Right ventricle myocardium superior (tissue), 1 donor: ENCODE measurements at regions not wholly inside any gene's neighbourhood (a gene's known extent, or its start where the extent isn't known, plus 50 kb on each side); places are given as distances from the start of the nearest gene placed in this dataset.
"Not testable (repeated sequence)": the region's sequence is repeated elsewhere in the genome, so short reads cannot be mapped to it uniquely, and the experiment has no call there.

Source experiments
- ATAC-seq: fragments of 200-7000 bp; cut with Tn5 transposase; one replicate; pipeline ENCODE4 v1.9.1; 2020; ENCODE audit warnings: mild to moderate bottlenecking; ENCODE audit not compliant: poor library complexity
- DNase-seq: peaks from one replicate; pipeline ENCODE4 v3.0.0-alpha.2; 2020
- intact Hi-C: fragments of 100-400 bp; cut with DNase I; formaldehyde crosslinking; loops from one replicate; pipeline ENCODE4 v1.11.2; 2022
- donor health status: DM: no; HTN: yes; CAD: no; lungs with severe emphysema.

DNA sequence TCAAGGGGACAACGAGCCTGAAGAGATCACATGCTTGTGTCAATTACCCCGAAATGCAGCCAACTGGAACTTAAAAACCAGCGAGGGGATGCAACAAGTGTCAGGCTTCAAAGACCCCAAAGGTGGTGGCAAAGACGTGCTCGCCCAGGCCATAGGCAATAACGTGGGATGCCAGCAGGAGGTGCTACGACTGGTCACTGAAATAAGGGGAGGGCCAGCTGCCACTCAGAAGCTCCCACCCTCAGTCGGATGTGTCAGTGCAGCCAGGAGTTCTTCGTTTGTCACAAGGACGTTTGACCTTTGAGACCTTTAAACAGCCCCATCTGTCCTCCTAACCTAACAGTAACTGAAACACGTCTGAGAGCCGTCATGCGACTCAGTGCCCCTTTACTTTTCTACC, 556.8 kb upstream of the PCDH10 start:
- ATAC-seq: no peak
- DNase-seq: no peak
- intact Hi-C loops: no loop called here

DNA sequence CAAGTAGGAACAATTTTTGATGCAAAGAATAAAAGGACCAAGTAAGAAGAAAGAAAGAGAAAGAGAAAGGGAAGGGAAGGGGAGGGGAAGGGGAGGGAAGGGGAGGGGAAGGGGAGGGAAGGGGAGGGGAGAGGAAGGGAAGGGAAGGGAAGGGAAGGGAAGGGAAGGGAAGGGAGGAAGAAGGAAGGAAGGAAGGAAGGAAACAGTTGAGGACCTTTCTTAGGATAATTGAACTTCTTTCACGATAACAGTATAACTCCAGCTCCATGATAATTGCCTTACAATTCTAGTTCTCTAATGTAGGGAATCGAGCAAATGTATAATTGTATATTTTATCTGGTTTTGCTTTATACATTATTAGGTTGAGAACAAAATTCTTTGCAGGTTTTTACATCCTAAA, 556.2 kb upstream of the PCDH10 start:
- ATAC-seq: no peak

DNA sequence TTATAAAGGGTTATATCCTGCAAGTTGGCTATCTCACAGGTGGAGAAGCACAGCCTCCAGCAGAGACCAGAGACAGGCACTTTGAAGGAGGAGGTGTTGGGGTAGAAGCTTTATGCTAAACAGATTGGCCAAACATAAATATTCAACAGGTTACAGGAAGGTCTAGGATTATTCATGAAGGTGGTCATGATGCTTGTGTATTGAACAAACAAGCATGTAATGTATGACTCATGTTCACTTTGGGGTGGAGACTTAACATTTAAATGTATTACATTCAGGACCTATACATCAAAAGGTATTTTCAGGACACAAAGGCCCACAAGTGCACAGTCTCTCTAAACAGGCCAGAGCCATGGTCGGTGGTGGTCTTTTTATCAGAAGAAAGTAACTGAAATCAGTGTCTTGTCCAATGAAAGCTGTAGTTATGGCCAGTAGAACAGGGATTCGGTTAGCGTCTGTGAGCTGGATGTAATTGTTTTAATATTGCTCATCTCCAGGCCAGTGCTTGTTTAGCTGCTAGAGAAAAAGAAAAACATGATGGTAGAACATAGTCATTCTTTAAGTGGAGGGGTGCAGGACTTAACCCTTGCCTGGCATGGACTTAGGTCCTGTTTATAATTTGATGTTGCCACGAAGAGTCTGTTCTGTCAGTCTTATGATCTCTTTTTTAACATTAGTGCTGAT, 555.2 kb upstream of the PCDH10 start:
- ATAC-seq (no peak), DNase-seq (no peak)
- intact Hi-C loops: no loop called here

More for the DNA sequence above, 556.2 kb upstream of the PCDH10 start:
- intact Hi-C loops: no loop called here
- no peak for DNase-seq

DNA sequence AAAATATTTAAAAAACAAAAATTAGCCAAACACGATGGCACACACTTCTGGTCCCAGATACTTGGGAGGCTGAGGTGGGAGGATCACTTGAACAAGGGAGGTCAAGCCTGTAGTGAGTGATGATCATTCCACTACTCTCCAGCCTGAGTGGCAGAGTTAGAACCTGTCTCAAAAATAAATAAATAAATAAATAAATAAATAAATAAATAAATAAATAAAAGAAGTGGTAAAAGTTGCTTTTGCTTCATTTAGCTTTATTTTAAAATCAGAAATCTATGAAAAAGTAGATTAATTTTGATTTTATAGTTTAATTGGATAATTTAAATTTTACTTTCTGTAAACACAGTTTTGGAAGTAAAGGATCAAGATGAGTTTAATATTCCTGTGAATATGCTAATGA, 552.9 kb upstream of the PCDH10 start:
- no peak for ATAC-seq
- intact Hi-C loops: no loop called here
- no peak for DNase-seq

DNA sequence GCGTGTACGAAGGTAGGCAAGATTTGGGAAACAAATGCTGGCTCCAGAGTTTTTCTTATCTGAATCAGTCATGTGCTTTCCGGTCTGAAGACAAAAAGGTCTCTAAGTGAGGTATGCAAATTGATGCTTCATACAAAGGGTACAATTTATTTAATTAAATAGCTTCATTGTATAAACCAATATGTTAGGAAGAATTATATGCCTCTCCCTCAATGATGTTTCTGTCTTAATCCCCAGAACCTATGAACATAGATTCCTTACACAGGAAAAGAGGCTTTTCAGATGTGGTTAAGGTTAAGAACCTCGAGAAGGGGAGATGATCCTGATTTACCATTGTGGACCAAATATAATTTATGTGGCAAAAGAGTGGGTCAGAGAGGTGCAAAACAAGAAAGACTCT, 543.5 kb upstream of the PCDH10 start:
- no peak for ATAC-seq

DNA sequence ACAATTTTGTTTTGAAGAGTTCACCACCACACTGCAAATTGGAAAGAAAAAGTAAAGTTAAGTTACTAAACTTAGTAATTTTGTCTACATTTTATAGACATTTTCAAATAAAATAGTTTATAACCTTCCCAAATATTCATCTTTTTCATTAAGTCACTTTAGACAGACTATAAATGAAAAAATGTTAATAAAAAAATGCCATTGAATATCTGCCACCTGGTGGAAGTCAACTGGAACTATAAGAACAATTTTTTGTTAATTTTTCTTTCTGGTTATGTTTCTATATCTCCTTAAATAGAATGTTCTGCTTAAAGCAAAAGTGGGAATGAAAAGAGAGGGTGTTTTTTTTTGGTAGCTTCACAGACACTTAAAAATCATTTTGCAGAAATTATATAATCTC, 534.4 kb upstream of the PCDH10 start:
- intact Hi-C loops: no loop called here
- DNase-seq (no peak), ATAC-seq (no peak)

More for the DNA sequence above, 543.5 kb upstream of the PCDH10 start:
- intact Hi-C loops: no loop called here
- no peak for DNase-seq

DNA sequence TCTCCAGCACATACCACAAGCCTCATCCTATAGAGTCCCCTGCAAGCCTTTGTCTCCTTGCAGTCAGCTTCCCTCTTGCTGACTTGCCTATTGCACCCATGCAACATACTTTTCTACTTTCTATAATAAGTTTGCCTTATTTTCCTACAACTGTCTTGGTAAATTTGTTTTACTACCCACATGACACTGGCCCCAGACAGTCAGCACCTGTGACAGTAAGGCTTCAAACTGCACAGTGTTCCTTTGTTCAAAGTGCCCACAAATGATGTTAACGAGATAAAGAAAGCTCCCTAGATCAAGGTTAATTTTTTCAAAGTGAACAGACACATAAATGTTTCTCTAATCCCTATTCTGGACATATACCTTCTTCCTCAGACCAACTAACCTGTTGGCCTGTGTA, 529.1 kb upstream of the PCDH10 start:
- ATAC-seq (no peak), DNase-seq (no peak)
- intact Hi-C loops: no loop called here

DNA sequence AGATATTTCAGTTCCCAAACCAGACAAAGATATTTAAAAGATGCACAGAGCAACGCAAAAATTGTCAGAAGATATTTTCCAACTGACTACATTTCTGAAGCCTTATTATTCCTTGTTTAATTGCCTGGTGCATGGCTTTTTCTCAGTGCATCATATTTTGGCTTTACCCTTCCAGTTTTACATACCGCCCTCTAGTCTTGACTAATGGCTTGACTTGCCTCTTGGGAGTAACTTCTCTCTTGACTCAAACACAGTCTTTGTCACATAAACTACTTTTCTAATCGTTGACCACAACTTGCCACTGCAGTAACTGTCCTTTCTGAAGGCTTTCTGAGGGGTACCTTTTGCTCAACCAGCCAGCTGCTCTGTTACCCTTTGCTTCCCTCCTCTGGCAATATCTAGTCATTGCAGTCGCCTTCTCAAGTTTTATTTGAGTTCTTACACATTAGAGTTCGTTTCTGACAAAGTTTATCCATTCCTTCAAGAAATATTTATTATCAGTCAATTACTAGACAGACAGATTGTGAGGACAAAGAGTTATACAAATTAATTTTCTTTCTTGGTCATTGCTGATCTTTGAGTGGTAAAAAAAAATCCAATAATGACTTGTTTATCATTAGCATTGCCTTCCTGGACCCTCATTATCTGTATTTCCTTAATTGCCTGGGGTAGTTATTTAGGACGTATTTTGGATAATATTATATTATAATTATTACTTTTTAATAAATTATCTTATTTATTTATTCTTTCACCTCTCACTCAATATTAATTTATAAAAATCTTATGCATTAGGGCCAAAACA, 506.9 kb upstream of the PCDH10 start:
- ATAC-seq (no peak), DNase-seq (no peak)
- intact Hi-C loops: no loop called here

DNA sequence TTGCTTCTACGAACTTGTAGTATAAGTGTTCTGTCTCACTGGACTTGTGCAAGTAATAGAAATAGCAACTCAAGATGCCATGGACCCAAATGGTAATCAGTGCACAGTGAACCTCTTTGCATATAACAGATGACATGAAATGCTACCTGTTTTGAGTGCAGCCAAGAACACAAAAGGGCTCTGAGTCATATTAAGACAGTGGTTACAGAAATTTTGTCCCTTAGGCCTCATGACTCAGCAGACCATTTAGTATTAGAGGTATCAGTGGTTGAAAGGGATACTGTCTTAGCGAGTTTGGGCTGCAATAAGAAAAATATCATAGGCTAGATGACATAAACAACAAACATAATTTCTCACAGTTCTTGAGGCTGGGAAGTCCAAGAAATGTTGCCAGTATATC, 502.9 kb upstream of the PCDH10 start:
- intact Hi-C loops: no loop called here
- ATAC-seq: no peak

DNA sequence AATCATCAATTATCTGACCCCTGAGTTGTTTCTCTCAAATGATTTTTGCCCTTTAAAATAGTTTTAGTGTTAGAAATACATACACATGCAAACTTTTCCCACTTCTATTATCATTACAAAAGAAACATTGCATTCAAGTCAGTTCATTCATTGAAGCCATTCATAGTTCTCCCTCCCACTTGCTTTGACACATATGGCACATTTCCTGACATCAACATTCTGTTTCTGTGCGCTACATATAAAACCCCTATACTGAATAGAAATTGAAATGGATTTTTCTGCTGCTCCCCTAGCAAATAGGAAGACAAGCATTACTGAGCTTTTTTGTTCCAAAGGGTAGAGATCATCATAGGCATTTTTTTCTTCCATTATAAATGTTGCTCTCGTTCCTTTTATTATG, 497.9 kb upstream of the PCDH10 start:
- no peak for DNase-seq
- intact Hi-C loops: no loop called here
- no peak for ATAC-seq

More for the DNA sequence above, 502.9 kb upstream of the PCDH10 start:
- no peak for DNase-seq

DNA sequence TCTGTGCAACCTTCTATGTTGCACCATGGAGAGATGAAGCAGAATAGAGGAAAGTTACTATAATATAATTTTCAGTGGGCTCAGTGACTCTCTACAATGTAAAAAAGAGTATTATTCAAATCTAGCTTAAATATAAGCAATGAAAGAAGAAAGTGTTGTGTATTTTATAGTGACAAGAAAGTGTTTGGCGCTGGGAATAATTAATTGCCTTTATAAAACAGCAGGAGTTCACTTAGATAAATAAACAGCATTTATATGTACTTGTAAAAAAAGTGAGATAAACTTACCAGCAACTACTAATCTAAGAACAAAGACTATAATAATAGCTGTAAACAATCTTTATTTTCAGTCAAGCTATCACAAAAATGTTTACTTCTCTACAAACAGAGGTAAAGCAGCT, 488.9 kb upstream of the PCDH10 start:
- no peak for DNase-seq

DNA sequence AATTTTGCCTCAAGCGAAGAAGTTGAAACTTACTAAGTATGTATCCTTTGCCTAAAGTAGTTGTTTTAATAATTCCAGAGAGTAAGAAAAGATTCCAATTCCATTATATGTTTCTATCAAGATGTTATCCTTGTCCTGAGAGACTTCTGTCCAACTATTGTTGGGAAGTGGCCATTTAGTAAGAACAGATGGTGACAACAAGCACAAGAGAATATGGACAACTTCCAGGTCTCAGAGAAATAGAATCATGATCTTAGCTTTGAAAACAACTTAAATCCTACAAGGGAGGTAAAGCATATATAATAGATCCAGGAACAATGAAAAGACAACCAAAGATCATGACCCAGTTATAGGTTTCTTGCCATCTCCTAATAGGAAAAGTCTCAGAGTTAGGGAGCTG, 486.6 kb upstream of the PCDH10 start:
- DNase-seq: no peak
- intact Hi-C loops: no loop called here
- no peak for ATAC-seq

More for the DNA sequence above, 488.9 kb upstream of the PCDH10 start:
- ATAC-seq: no peak
- intact Hi-C loops: no loop called here

DNA sequence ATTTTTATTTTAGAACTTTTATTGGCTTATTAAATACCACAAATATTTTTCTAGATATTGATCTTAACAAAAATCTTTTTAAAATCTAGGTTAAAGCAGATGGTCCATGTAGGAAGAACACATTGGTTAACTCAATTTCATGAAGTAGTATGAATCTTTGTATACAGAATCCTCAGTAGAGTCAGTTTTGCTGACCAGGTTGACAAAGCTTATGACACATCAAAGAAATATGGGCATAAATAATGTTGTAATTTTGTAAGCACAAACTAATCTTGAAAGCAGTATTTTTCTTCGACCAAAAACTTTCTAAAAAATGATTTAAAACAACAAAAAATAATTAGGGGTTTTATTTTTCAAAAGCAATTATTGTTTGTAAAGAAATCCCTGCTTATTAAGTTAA, 479.3 kb upstream of the PCDH10 start:
- intact Hi-C loops: no loop called here
- ATAC-seq (no peak), DNase-seq (no peak)

DNA sequence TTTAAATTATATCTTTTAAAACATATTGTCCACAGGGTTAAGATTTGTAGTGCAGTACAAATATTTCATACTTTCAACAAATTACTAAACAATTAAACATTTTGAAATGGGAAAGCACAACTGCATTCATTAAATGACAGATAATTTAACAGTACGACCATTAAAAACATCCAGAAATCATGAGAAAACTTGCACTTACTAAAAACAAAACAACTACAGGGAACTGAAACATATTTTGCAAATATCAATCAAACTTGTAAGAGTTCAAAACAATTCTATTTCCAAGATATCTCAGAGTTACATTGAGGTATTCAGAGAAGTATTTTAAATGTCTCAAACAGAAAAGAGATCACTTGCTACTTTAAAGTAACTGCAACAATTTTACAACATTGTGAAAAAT, 478.5 kb upstream of the PCDH10 start:
- intact Hi-C loops: no loop called here
- no peak for ATAC-seq
- no peak for DNase-seq

DNA sequence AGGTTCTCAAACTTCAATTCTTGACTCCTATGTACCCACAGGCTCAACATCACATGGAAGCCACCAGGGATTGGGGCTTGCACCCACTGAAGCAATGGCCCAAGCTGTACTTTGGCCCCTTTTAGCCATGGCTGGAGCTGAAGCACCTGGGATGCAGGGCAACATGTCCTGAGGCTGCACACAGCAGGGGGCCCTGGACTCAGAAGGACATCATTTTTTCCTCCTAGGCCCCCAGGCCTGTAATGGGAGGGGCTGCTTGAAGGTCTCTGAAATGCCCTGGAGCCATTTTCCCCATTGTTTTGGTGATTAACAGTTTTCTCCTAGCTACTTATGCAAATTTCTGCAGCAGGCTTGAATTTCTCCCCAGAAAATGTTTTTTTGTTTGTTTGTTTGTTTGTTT, 465.1 kb upstream of the PCDH10 start:
- no peak for ATAC-seq
- intact Hi-C loops: no loop called here
- DNase-seq: no peak

DNA sequence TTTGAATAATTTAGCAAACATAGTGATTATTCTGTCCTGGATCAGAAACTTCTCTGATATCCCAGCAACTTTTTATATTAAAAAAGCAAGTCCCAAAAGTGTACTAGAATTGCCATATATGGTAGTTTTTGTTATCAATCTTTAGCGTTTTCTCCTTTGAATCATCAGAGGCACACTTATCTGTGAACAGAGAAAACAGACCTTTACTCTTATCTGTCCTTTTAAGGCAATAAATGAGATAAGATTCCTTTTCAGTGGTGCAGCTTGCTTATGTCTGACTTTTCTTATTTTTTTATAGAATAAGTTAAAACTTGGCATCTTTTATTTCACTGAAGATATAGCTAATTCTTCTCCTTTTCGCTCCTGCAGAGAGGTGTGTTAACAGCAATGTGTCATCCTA, 458.1 kb upstream of the PCDH10 start:
- ATAC-seq: no peak
- no peak for DNase-seq
- intact Hi-C loops: no loop called here

DNA sequence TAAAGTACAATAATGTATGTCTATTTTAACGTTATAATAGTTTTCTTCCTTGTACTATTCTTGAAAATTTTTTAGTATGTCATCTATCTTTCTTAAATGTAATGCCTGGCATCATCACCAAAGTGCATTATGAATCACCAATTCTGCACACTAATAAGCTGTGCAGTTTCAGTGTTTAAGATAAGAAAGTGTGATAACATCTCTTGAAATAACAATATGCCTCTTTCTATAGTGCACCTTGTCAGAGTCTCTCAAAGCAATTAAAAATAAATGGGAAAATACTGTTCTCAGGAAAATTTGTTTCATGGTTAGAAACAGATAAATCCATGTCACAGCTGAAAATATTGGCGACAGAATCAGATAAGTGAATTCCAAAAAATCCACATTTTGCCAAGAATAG, 457.4 kb upstream of the PCDH10 start:
- ATAC-seq (no peak), DNase-seq (no peak)
- intact Hi-C loops: no loop called here

DNA sequence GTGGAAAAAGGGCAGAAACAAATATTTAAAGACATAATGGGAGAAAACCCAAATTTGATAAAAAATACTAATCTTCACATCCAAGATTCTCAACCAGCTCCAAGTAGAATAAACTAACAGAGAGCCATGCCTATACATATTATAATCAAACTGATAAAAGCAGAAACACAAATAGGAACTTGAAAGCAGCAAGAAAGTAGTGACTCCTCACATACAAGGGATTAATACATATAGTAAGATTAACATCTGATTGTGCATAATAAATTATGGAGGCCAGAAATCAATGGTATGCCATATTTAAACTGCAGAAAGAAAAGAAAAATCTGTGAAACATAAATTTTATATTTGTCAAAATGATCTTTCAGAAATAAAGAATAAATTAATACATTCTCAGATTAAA, 454.3 kb upstream of the PCDH10 start:
- intact Hi-C loops: no loop called here
- DNase-seq: no peak

DNA sequence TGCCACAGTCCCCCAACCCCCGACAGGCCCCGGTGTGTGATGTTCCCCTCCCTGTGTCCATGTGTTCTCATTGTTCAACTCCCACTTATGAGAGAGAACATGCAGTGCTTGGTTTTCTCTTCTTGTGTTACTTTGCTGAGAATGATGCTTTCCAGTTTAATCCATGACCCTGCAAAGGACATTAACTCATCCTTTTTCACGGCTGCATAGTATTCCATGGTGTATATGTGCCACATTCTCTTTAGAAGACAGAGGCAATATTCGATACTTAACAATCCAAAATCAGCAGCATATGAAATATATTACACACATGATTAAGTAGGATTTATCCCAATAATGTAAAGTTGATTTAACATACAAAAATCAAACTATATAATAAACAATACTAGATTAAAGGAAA, 451.6 kb upstream of the PCDH10 start:
- ATAC-seq, intact Hi-C loops, DNase-seq: not testable (repeated sequence)

More for the DNA sequence above, 454.3 kb upstream of the PCDH10 start:
- ATAC-seq: no peak

DNA sequence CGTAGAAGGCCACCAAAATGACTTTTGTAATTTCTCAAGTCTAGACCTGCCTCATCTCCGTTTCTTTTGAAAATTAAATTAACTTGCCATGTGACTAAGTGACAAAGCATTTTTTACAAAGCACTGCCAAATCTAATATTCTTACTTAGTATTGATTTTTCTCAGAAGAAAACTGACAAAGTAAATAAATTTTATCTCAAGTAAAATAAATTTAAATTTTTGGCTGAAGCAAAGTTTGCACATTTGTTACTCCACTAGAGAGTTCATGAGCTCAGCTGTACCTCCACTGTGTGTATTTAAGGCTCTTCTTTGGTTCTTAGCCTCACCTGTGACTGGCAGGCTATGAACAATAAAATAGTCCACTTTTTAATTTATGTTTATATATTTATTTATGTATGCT, 441.1 kb upstream of the PCDH10 start:
- ATAC-seq (no peak), DNase-seq (no peak)
- intact Hi-C loops: no loop called here
